Mammary epithelial cell (primary cell): ENCODE measurements at regions not wholly inside any gene's neighbourhood (a gene's known extent, or its start where the extent isn't known, plus 50 kb on each side); places are given as distances from the start of the nearest gene placed in this dataset.

Experiments used
- CTCF ChIP-seq, 2 donors: IDR thresholded peaks in 1 of 2; conservative IDR thresholded peaks in 1 of 2; 2 replicates each; pipeline ENCODE4 v1.5.1; 2011 to 2012; ENCODE audit warnings: inconsistent platforms in 2 of 2, low read length in 2 of 2, mild to moderate bottlenecking in 2 of 2, control low read depth in 1 of 2, low read depth in 1 of 2; ENCODE audit not compliant: insufficient read depth in 1 of 2; ENCODE audit errors: extremely low read depth in 1 of 2
- EZH2 ChIP-seq: IDR thresholded peaks from 2 replicates; pipeline ENCODE4 v1.6.1; 2012; ENCODE audit warnings: low read length, inconsistent platforms, borderline replicate concordance

GRCh38 chr10:100672199-100672598, 73.2 kb upstream of the PAX2 start:
- TF ChIP-seq CTCF (conservative IDR thresholded peaks at IDR 0.05 in 1 of 2, IDR thresholded peaks at IDR 0.05 in 1 of 2; ENCODE audit: extremely low read depth in 1 of 2, insufficient read depth in 1 of 2, low read depth in 1 of 2, low read length in 2 of 2) (no peak), EZH2 (no peak)
